HepG2 (cell line): ENCODE measurements at regions not wholly inside any gene's neighbourhood (a gene's known extent, or its start where the extent isn't known, plus 50 kb on each side); places are given as distances from the start of the nearest gene placed in this dataset.
A peak's percentile ranks its signal among the peaks of the same experiment; 100 is the strongest.

ENCODE experiments used
- AGO1 ChIP-seq: fragments of 200-400 bp; formaldehyde crosslinking; IDR thresholded peaks from 2 replicates; pipeline ENCODE4 v1.6.1; 2017; ENCODE audit warnings: mild to moderate bottlenecking, low read depth, low read length, moderate library complexity; ENCODE audit not compliant: poor library complexity, severe bottlenecking
- ATAD3A ChIP-seq: sonication (generic); formaldehyde crosslinking; IDR thresholded peaks from 2 replicates; pipeline ENCODE4 v1.4.0; 2020; ENCODE audit warnings: missing genetic modification reagents
- DNMT1 ChIP-seq: sonication (generic); formaldehyde crosslinking; IDR thresholded peaks from 2 replicates; pipeline ENCODE4 v1.5.1; 2020; ENCODE audit warnings: mild to moderate bottlenecking, missing genetic modification reagents
- ESRRA ChIP-seq: sonication (generic); formaldehyde crosslinking; IDR thresholded peaks from 2 replicates; pipeline ENCODE4 v1.5.1; 2020; ENCODE audit warnings: mild to moderate bottlenecking, low read depth, missing genetic modification reagents
- GMEB2 ChIP-seq: IDR thresholded peaks from 2 replicates; pipeline ENCODE4 v1.6.1; 2016; ENCODE audit warnings: missing biosample characterization, missing genetic modification reagents, low read depth
- HDAC2 ChIP-seq: sonication (generic); formaldehyde crosslinking; IDR thresholded peaks from 2 replicates; pipeline ENCODE4 v1.4.0; 2020; ENCODE audit warnings: missing genetic modification reagents
- HHEX ChIP-seq: IDR thresholded peaks from 2 replicates; pipeline ENCODE4 v1.6.1; 2016; ENCODE audit warnings: control low read depth
- JUNB ChIP-seq: sonication (generic); formaldehyde crosslinking; IDR thresholded peaks from 2 replicates; pipeline ENCODE4 v1.8.0; 2022; ENCODE audit warnings: missing genetic modification reagents, mild to moderate bottlenecking, borderline replicate concordance
- KDM3A ChIP-seq: IDR thresholded peaks from 2 replicates; pipeline ENCODE4 v1.6.1; 2018; ENCODE audit warnings: low read depth, missing compliant biosample characterization
- MYC ChIP-seq: sonication (generic); formaldehyde crosslinking; IDR thresholded peaks from 2 replicates; pipeline ENCODE4 v1.9.0; 2021; ENCODE audit warnings: missing genetic modification reagents, borderline replicate concordance
- SIN3A ChIP-seq: IDR thresholded peaks from 2 replicates; pipeline ENCODE4 v1.6.1; 2011; ENCODE audit warnings: low read depth, mild to moderate bottlenecking, control low read depth, low read length, borderline replicate concordance
- SKI ChIP-seq: fragments of 450-650 bp; IDR thresholded peaks from one replicate; pipeline ENCODE4 v1.6.1; 2018; ENCODE audit warnings: mild to moderate bottlenecking; ENCODE audit not compliant: partially characterized antibody
- THYN1 ChIP-seq: sonication (generic); formaldehyde crosslinking; IDR thresholded peaks from 2 replicates; pipeline ENCODE4 v1.8.1; 2023; ENCODE audit warnings: low read depth, mild to moderate bottlenecking, moderate library complexity, missing genetic modification reagents, borderline replicate concordance
- U2AF2 ChIP-seq: fragments of 200-400 bp; formaldehyde crosslinking; IDR thresholded peaks from 2 replicates; pipeline ENCODE4 v1.6.1; 2017; ENCODE audit warnings: low read depth, mild to moderate bottlenecking, low read length
- ZBTB1 ChIP-seq: sonication (generic); formaldehyde crosslinking; IDR thresholded peaks from 2 replicates; pipeline ENCODE4 v1.4.0; 2020; ENCODE audit warnings: missing genetic modification reagents, borderline replicate concordance
- ZFP36L2 ChIP-seq: sonication (generic); formaldehyde crosslinking; IDR thresholded peaks from 2 replicates; pipeline ENCODE4 v1.4.0; 2020; ENCODE audit warnings: missing genetic modification reagents
- ZFP90 ChIP-seq: sonication (generic); formaldehyde crosslinking; IDR thresholded peaks from 2 replicates; pipeline ENCODE4 v1.8.0; 2022; ENCODE audit warnings: missing genetic modification reagents, mild to moderate bottlenecking, inconsistent platforms, borderline replicate concordance
- ZNF121 ChIP-seq: sonication (generic); formaldehyde crosslinking; IDR thresholded peaks from 2 replicates; pipeline ENCODE4 v1.5.0; 2020; ENCODE audit warnings: mild to moderate bottlenecking, missing genetic modification reagents
- ZNF260 ChIP-seq: sonication (generic); formaldehyde crosslinking; IDR thresholded peaks from 2 replicates; pipeline ENCODE4 v1.4.0; 2020; ENCODE audit warnings: missing genetic modification reagents, low read depth, mild to moderate bottlenecking, borderline replicate concordance
- ZNF275 ChIP-seq: sonication (generic); formaldehyde crosslinking; IDR thresholded peaks from 2 replicates; pipeline ENCODE4 v1.8.0; 2022; ENCODE audit warnings: missing genetic modification reagents, mild to moderate bottlenecking, inconsistent platforms, borderline replicate concordance
- ZNF30 ChIP-seq: sonication (generic); formaldehyde crosslinking; IDR thresholded peaks from 2 replicates; pipeline ENCODE4 v1.5.0; 2020; ENCODE audit warnings: mild to moderate bottlenecking, missing genetic modification reagents
- ZNF317 ChIP-seq: sonication (generic); formaldehyde crosslinking; IDR thresholded peaks from 2 replicates; pipeline ENCODE4 v1.5.0; 2020; ENCODE audit warnings: mild to moderate bottlenecking, missing genetic modification reagents
- ZNF34 ChIP-seq: sonication (generic); formaldehyde crosslinking; IDR thresholded peaks from 2 replicates; pipeline ENCODE4 v1.4.0; 2020; ENCODE audit warnings: mild to moderate bottlenecking, missing genetic modification reagents, borderline replicate concordance
- TF ChIP-seq, protein P1 (sequence below): sonication (generic); formaldehyde crosslinking; IDR thresholded peaks from 2 replicates; pipeline ENCODE4 v1.5.1; 2020; ENCODE audit warnings: missing genetic modification reagents, mild to moderate bottlenecking, borderline replicate concordance
- TF ChIP-seq, protein P2 (sequence below): sonication (generic); formaldehyde crosslinking; IDR thresholded peaks from 2 replicates; pipeline ENCODE4 v1.4.0; 2020; ENCODE audit warnings: missing genetic modification reagents
- TF ChIP-seq, protein P3 (sequence below): sonication (generic); formaldehyde crosslinking; IDR thresholded peaks from 2 replicates; pipeline ENCODE4 v1.5.0; 2020; ENCODE audit warnings: missing genetic modification reagents

DNA sequence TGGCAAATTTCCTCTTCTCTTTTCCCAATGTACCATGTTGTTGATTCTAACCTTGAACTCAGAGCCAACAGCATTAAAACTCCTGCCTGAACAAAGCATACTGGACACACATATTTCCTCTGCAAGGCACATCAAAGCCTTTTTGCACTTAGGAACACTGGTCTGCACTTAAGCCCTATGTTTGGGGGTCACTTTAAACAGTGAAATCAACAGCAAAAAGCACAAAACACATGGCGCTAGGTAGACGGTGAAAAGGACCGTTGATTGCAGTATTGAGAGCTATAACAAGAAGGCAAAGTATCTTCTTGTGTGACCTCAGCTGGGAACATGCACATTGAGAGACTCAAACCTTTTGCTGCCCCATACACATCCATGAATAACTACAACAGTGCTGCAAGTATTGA is 83.9 kb upstream of the SH3BP4 start (continued):
- TF ChIP-seq, protein P1, sequence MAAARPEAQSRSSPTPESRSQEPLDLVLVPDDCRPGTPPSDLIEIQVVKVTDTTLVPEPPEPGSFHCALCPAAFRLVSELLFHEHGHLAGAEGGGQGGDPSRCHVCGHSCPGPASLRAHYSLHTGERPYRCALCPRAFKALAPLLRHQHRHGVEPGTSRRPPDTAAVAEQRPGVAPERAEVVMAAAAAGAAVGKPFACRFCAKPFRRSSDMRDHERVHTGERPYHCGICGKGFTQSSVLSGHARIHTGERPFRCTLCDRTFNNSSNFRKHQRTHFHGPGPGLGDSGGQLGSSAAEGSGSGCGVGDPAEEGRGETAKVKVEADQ (CRISPR knock-in tag), result no peak
- TF ChIP-seq, protein P2, sequence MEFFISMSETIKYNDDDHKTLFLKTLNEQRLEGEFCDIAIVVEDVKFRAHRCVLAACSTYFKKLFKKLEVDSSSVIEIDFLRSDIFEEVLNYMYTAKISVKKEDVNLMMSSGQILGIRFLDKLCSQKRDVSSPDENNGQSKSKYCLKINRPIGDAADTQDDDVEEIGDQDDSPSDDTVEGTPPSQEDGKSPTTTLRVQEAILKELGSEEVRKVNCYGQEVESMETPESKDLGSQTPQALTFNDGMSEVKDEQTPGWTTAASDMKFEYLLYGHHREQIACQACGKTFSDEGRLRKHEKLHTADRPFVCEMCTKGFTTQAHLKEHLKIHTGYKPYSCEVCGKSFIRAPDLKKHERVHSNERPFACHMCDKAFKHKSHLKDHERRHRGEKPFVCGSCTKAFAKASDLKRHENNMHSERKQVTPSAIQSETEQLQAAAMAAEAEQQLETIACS, result no peak
- TF ChIP-seq AGO1 (no peak), ZNF121 (CRISPR knock-in tag) (0 out of 2 replicates have a peak, but pooled peaks have one; percentile 15), U2AF2 (no peak), ATAD3A (no peak), SIN3A (no peak), HHEX (CRISPR knock-in tag) (no peak), ZNF275 (no peak), MYC (peak; percentile 48; the same call in 1 of the 2 replicates), ZNF317 (peak; percentile 86), ZBTB1 (CRISPR knock-in tag) (no peak), DNMT1 (CRISPR knock-in tag) (no peak), HDAC2 (CRISPR knock-in tag) (peak; percentile 95), KDM3A (CRISPR knock-in tag) (no peak), ZFP90 (CRISPR knock-in tag) (no peak), ZNF34 (CRISPR knock-in tag) (no peak), SKI (peak; percentile 78), ESRRA (CRISPR knock-in tag) (peak; percentile 91), THYN1 (CRISPR knock-in tag) (no peak), JUNB (no peak), ZFP36L2 (CRISPR knock-in tag) (no peak), ZNF260 (CRISPR knock-in tag) (no peak), GMEB2 (CRISPR knock-in tag) (no peak), ZNF30 (CRISPR knock-in tag) (no peak)
- TF ChIP-seq, protein P3, sequence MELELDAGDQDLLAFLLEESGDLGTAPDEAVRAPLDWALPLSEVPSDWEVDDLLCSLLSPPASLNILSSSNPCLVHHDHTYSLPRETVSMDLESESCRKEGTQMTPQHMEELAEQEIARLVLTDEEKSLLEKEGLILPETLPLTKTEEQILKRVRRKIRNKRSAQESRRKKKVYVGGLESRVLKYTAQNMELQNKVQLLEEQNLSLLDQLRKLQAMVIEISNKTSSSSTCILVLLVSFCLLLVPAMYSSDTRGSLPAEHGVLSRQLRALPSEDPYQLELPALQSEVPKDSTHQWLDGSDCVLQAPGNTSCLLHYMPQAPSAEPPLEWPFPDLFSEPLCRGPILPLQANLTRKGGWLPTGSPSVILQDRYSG, result no peak
